Retinal pigment epithelial cell (primary cell): ENCODE measurements at regions not wholly inside any gene's neighbourhood (a gene's known extent, or its start where the extent isn't known, plus 50 kb on each side); places are given as distances from the start of the nearest gene placed in this dataset.

Source experiments
- DNase-seq: peaks from one replicate; pipeline ENCODE4 v3.0.0-alpha.2; 2010; ENCODE audit warnings: low read depth
- H3K4me3 ChIP-seq: 2 replicates; pipeline ENCODE4 v1.5.1; 2011; ENCODE audit warnings: mild to moderate bottlenecking, low read length, control low read depth, moderate library complexity
- TF ChIP-seq, protein P1 (sequence below): conservative IDR thresholded peaks from 2 replicates; pipeline ENCODE4 v1.5.1; 2011; ENCODE audit warnings: low read depth, low read length, control low read depth, inconsistent platforms

DNA sequence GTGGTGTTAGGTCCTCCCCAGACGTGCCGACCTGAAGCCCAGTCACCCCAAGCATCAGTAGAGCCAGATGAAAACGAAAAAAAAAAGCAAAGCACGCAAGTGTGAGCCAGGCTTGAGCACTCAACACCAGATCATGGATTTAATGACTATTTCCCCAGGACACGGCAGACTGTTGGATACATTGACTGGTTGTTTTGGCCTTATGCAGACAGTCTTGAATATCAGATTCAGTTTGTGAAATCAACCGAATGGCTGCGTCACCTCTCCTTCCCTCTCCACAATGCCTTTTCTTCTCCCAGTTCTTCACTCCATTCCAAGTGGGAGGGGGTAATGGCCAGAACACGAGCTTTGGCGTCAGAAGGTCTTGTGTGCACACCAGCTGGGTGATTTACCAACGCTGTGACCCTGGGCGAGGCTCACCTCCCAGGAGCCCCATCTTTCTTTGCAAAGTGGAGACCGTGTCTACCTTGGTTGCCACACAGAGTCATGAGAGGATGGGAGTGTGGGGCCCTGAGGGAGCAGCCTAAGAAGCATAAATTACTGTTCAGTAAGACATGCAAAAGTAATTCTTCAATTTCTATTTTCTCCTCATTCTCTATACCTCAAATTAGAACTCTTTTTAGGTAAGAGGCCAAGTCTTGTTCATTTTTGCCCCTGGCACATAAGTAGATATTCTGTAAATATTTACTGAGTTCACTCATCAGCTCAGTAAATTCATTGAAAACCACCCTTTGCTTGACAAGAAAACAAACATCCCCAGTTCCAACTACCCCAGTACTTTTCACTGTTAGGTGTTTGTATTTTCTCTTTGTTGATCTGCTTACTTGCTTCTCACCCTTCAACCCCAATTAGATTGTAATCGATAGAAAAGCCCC, 181.1 kb upstream of the COPS8 start:
- TF ChIP-seq, protein P1, sequence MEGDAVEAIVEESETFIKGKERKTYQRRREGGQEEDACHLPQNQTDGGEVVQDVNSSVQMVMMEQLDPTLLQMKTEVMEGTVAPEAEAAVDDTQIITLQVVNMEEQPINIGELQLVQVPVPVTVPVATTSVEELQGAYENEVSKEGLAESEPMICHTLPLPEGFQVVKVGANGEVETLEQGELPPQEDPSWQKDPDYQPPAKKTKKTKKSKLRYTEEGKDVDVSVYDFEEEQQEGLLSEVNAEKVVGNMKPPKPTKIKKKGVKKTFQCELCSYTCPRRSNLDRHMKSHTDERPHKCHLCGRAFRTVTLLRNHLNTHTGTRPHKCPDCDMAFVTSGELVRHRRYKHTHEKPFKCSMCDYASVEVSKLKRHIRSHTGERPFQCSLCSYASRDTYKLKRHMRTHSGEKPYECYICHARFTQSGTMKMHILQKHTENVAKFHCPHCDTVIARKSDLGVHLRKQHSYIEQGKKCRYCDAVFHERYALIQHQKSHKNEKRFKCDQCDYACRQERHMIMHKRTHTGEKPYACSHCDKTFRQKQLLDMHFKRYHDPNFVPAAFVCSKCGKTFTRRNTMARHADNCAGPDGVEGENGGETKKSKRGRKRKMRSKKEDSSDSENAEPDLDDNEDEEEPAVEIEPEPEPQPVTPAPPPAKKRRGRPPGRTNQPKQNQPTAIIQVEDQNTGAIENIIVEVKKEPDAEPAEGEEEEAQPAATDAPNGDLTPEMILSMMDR: no peak
- DNase-seq: no peak

DNA sequence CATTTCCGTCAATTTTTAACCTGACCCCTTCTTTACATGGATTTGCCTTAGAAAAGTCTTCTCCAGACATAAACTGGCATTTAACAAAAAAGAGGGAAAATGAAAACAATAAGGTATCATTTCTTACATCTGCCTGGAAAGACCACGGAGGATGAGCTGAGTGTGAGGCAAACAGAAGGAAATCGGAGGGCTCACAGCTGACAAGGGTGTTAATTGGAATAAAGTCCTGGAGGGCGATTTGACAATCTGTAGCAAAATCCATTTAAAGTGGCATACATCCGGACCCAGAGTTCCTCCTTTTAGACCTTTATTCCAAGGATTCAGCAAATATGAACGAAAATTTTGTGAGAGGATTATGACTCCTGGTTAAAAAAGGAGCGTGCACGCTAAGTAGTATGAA, 179.7 kb upstream of the COPS8 start:
- no peak for DNase-seq
- TF ChIP-seq, protein P1: no peak

More for the DNA sequence above, 181.1 kb upstream of the COPS8 start:
- H3K4me3 ChIP-seq: no peak overlapping the region

DNA sequence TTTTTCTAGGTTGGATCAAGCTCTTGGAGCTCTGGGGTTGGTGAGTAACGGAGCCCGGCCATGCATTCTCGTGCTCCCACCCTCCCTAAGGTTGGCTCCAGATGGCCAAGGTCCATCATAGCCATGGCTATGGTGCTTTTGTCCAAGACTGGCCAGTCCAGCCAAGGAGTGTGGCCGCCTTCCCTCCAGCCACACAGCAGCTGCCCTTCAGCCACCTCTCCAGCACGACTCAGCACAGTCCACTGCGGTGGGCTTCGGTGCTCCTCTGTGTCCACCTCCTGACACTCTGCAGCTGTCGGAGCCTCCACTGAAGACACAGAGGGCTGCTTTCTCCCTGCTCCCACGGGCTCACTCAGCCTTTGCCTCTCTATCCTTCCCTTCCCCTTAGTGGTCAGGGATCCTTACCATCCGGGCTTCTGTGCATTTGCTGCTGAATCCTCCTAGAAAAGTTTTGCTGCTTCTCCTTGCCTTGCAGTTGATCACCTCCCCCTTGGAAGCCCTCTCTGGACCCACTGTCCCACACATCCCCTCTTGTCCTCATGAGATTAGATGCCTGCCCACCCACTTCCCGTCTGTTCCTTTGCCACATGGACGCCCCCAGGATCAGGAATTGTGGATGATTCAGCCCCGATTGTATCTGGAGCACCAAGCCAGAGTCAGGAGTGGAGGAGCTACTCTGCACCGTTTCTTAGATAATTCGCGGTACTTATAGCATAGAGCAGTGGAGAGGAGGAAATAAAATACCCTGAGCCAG, 177.1 kb upstream of the COPS8 start:
- H3K4me3 ChIP-seq: no peak overlapping the region
- TF ChIP-seq, protein P1: no peak
- DNase-seq: no peak

More for the DNA sequence above, 179.7 kb upstream of the COPS8 start:
- no peak overlapping the region for H3K4me3 ChIP-seq

DNA sequence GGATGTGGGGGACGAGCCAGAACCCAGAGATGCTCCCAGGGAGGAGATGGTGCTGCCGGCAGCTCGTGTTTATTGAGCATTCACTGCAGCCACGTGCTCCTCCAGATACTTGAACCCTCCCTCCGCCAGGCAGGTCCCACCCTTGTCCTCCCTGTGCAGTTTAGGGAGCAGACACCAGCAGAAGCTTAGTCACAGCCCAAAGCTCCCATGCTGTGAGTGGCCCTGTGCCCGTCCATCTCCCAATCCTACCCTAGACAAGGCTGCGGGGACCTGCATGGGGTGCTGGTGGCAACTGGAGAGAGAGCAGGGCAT, 176.5 kb upstream of the COPS8 start:
- no peak overlapping the region for H3K4me3 ChIP-seq
- TF ChIP-seq, protein P1: no peak
- no peak for DNase-seq

DNA sequence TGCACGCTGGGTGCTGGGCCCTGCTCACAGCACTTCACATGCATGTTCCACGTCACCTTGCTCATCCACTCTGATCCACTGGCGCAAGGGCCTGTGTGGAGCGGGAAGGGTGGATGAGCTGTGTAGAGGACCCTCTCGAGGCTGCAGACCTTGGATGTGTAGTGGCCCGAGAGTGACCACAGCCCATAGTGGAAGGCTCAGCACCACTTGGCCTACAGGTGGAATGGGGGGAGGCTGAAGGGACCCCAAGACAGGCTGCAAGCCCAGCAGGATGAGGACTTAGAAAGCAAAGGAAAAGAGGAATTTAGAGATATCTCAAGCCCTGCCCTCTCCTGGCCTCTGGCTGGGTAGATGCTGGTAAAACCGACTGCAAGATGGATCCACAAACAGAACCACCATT, 175.9 kb upstream of the COPS8 start:
- no peak for DNase-seq
- TF ChIP-seq, protein P1: no peak
- no peak overlapping the region for H3K4me3 ChIP-seq

DNA sequence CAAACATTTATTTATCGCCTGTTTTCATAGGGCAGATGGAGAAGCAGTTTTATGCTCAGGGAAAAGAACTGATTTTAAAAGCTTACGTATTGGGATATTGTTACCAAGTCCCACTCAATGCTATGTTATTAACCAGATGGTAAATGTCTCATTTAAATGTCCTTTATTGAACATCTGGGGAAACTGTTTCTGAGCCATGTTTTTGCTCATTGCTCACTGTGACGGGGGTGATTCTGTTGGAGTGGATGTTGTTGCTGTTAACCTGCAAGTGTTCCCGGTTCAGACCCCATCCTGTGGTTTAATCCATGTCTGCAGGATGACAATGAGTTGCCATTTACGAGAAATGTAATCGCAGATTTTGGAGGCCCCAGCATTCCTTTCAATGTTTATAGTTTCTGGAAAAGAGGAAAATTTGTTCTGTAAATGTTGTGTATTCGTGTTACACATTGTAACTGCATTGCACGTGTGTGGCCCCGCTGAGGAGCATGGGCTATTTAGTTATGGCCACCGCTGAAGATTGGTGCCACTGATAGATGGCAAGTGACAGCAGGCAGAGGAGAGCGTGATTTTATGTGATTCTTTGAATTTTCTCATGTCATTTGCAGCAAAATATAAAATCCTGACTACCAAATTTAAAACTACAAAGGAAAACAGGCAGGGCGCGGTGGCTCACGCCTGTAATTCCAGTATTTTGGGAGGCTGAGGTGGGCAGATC, 174.8 kb upstream of the COPS8 start:
- TF ChIP-seq, protein P1: no peak
- no peak for DNase-seq
- H3K4me3 ChIP-seq: no peak overlapping the region
